LNCAP (cell line): ENCODE measurements at regions not wholly inside any gene's neighbourhood (a gene's known extent, or its start where the extent isn't known, plus 50 kb on each side); places are given as distances from the start of the nearest gene placed in this dataset.

Experiments used
- CTCF ChIP-seq: fragments of 450-650 bp; IDR thresholded peaks from 2 replicates; pipeline ENCODE4 v1.5.1; 2017; ENCODE audit warnings: mild to moderate bottlenecking

GRCh38 chr9:18236336-18236735 lies 237.6 kb upstream of the ADAMTSL1 start:
- no peak for TF ChIP-seq CTCF

- no peak for TF ChIP-seq CTCF
Observed at GRCh38 chr9:18237776-18238175, 236.2 kb upstream of the ADAMTSL1 start.

- TF ChIP-seq CTCF, result no peak
Observed at GRCh38 chr9:18238254-18238653, 235.7 kb upstream of the ADAMTSL1 start.

GRCh38 chr9:18238752-18239447 lies 235.1 kb upstream of the ADAMTSL1 start:
- no peak for TF ChIP-seq CTCF

GRCh38 chr9:18240213-18240612 lies 233.7 kb upstream of the ADAMTSL1 start:
- no peak for TF ChIP-seq CTCF

- peak; percentile 44 for TF ChIP-seq CTCF
Observed at GRCh38 chr9:18245911-18246310, 228.0 kb upstream of the ADAMTSL1 start.

GRCh38 chr9:18250053-18250452 lies 223.9 kb upstream of the ADAMTSL1 start:
- no peak for TF ChIP-seq CTCF

GRCh38 chr9:18253950-18254349 lies 220.0 kb upstream of the ADAMTSL1 start:
- TF ChIP-seq CTCF, result no peak
